Thoracic aorta (tissue), 2 donors: ENCODE measurements at regions not wholly inside any gene's neighbourhood (a gene's known extent, or its start where the extent isn't known, plus 50 kb on each side); places are given as distances from the start of the nearest gene placed in this dataset.

Experiments used
- ATAC-seq: fragments of 150-250 bp; one replicate; pipeline ENCODE4 v1.8.0; 2017; ENCODE audit warnings: low read depth; ENCODE audit not compliant: insufficient number of reproducible peaks, low FRiP score
- DNase-seq: peaks from one replicate; pipeline ENCODE4 v3.0.0-alpha.2; 2020; ENCODE audit warnings: low spot score
- H3K27ac ChIP-seq, 2 donors: fragments of 200-600 bp; sonication (generic); 1 replicate in 1 of 2; 2 replicates in 1 of 2; pipeline ENCODE4 v1.5.1; 2016; ENCODE audit warnings: mild to moderate bottlenecking in 2 of 2, moderate library complexity in 2 of 2
- H3K27me3 ChIP-seq: fragments of 200-600 bp; sonication (generic); replicated peaks from 2 replicates; pipeline ENCODE4 v1.6.0; 2016; ENCODE audit warnings: mild to moderate bottlenecking; ENCODE audit not compliant: insufficient read depth
- H3K36me3 ChIP-seq: fragments of 200-600 bp; sonication (generic); one replicate; pipeline ENCODE4 v1.5.1; 2016
- H3K4me1 ChIP-seq, 2 donors: fragments of 200-600 bp; sonication (generic); 1 replicate in 1 of 2; 2 replicates in 1 of 2; pipeline versions ENCODE4 v1.5.1 to v1.6.0; 2016; ENCODE audit warnings: low read depth in 2 of 2, mild to moderate bottlenecking in 1 of 2; ENCODE audit not compliant: control insufficient read depth in 1 of 2
- H3K4me3 ChIP-seq: fragments of 200-600 bp; sonication (generic); 2 replicates; pipeline ENCODE4 v1.5.1; 2016; ENCODE audit warnings: mild to moderate bottlenecking
- H3K9me3 ChIP-seq: fragments of 200-600 bp; sonication (generic); 2 replicates; pipeline ENCODE4 v1.5.1; 2016
- TF ChIP-seq, protein P1 (sequence below): fragments of 200-600 bp; sonication (generic); IDR thresholded peaks from one replicate; pipeline ENCODE4 v1.5.1; 2019; ENCODE audit warnings: antibody characterized with exemption

DNA sequence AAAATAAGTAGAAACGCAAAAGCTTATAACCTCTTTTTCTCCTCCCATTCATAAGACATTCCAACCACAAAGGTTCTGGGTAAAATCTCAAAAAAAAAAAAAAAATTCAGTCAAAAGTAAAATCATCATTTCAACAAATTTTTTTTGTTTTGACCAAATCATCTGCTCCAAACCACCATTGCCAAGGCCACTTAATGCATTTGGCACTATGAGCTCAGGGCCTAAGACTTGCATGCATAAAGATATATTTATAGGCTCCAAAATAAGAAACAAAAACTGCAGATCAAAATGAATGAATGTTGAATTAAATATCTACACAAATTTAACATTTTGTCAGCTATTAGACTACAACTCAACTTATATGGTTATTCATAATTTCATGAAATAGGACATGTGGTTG is 331.1 kb upstream of the NFIA start:
- H3K4me1 ChIP-seq = peaks cover 4 to 14% of the 10 kb centered on the region in 2 donors
- TF ChIP-seq, protein P1, sequence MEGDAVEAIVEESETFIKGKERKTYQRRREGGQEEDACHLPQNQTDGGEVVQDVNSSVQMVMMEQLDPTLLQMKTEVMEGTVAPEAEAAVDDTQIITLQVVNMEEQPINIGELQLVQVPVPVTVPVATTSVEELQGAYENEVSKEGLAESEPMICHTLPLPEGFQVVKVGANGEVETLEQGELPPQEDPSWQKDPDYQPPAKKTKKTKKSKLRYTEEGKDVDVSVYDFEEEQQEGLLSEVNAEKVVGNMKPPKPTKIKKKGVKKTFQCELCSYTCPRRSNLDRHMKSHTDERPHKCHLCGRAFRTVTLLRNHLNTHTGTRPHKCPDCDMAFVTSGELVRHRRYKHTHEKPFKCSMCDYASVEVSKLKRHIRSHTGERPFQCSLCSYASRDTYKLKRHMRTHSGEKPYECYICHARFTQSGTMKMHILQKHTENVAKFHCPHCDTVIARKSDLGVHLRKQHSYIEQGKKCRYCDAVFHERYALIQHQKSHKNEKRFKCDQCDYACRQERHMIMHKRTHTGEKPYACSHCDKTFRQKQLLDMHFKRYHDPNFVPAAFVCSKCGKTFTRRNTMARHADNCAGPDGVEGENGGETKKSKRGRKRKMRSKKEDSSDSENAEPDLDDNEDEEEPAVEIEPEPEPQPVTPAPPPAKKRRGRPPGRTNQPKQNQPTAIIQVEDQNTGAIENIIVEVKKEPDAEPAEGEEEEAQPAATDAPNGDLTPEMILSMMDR = no peak
- DNase-seq (no peak), ATAC-seq (no peak)
- H3K9me3 ChIP-seq = no peaks in the 10 kb centered on the region
- no peak overlapping the region for H3K27ac ChIP-seq
- no peaks in the 10 kb centered on the region for H3K27me3 ChIP-seq
- H3K4me3 ChIP-seq = no peak overlapping the region
- H3K36me3 ChIP-seq = no peaks in the 10 kb centered on the region

DNA sequence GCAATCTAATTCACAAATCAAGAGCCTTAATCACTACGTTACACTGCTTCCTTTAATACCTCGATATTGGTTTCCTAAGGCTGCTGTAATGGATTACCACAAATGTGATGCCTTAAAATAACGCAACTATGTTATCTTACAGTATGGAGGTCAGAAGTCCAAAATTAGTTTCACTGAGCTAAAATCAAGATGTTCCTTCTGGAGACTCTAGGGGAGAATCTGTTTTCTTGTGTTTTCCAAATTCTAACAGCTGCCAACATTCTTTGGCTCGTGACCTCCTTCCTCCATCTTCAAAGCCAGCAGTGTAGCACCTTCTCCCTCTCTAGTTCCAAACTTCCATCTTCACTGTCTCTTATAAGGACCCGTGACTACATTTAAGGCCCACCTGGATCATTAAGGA is 335.0 kb upstream of the NFIA start:
- no peak for ATAC-seq

DNA sequence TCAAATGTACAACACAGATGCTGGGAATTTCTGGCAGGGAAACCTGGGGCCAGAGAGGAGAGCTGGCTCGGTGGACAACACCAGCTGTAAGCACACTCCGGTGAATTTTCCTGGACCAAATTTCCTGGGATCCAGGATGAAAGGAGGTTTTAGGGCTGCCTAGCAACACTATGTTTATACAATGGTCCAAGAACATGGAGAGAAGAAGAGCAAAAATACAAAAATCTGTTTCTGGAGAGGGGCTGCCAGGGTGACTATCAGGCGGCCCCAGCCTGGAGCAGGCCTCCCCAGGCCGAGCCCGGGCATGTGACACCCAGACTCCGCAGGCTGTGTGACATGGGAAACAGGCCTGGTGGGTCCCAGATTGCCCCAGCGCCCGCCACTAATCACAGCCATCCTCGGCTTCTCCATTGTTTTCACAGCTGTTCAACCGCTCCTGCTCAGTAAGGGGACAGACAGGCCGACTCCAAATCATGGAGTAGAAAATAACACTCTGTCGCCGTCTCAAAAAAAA is 336.0 kb upstream of the NFIA start:
- TF ChIP-seq, protein P1 = no peak

More for the DNA sequence above, 335.0 kb upstream of the NFIA start:
- Histone ChIP-seq H3K27ac (no peak overlapping the region), H3K4me3 (no peak overlapping the region), H3K27me3 (no peaks in the 10 kb centered on the region), H3K4me1 (peaks cover 0 to 14% of the 10 kb centered on the region in 2 donors), H3K9me3 (no peaks in the 10 kb centered on the region), H3K36me3 (no peaks in the 10 kb centered on the region)
- no peak for DNase-seq
- TF ChIP-seq, protein P1 = no peak

DNA sequence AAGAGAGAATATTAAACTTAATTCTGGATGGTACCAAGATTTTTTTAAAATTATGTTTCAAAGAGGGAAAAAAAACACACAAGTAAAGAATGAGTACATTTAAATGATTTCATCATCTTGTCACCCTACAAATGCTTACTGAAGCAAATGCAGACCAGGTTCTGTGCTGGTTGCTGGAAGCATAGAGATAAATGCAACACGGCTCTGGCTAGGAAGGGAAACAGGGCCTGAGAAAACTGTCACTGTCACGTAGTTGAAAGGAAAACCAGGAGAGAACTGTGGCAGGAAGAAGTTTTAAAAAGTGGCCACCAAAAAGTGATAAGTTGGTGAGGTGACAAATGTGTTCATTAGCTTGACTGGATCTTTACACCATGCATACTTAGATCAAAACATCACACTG is 336.9 kb upstream of the NFIA start:
- TF ChIP-seq, protein P1 = no peak
- no peaks in the 10 kb centered on the region for H3K36me3 ChIP-seq
- H3K27ac ChIP-seq = no peak overlapping the region
- H3K9me3 ChIP-seq = no peaks in the 10 kb centered on the region
- H3K4me1 ChIP-seq = peaks cover 0 to 14% of the 10 kb centered on the region in 2 donors
- H3K4me3 ChIP-seq = no peak overlapping the region
- no peaks in the 10 kb centered on the region for H3K27me3 ChIP-seq
- no peak for DNase-seq
- no peak for ATAC-seq

More for the DNA sequence above, 336.0 kb upstream of the NFIA start:
- DNase-seq = no peak
- Histone ChIP-seq H3K4me1 (peaks cover 0 to 14% of the 10 kb centered on the region in 2 donors), H3K27ac (peak overlapping the region; percentile 68 to 81), H3K36me3 (no peaks in the 10 kb centered on the region), H3K27me3 (no peaks in the 10 kb centered on the region), H3K4me3 (peak overlapping the region; percentile 22), H3K9me3 (no peaks in the 10 kb centered on the region)
- ATAC-seq = no peak

DNA sequence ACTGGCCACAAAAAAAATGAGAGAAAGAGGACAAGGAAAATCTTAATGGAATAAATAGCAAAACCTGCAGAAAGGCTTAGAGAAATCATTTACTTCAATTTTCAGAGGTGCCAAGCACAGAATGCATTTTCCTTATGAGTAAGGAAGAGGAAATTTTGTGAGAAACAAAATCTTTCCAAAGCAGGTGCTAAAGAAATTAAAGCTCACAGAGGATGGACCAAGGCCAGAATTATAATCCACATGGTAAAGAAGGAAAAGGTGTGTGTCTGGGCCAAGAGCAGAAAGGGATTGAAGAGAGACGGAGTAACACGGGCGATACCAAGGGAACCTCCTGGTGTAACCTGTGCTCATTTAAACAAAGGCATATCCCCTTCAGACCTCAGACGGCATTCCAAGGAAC is 340.0 kb upstream of the NFIA start:
- ATAC-seq (no peak), DNase-seq (no peak)
- no peaks in the 10 kb centered on the region for H3K9me3 ChIP-seq
- no peak overlapping the region for H3K4me3 ChIP-seq
- TF ChIP-seq, protein P1 = no peak
- no peaks in the 10 kb centered on the region for H3K27me3 ChIP-seq
- peaks cover 0 to 20% of the 10 kb centered on the region in 2 donors for H3K4me1 ChIP-seq
- no peak overlapping the region for H3K27ac ChIP-seq
- no peaks in the 10 kb centered on the region for H3K36me3 ChIP-seq
